Lung (tissue), 11 donors: ENCODE measurements at regions not wholly inside any gene's neighbourhood (a gene's known extent, or its start where the extent isn't known, plus 50 kb on each side); places are given as distances from the start of the nearest gene placed in this dataset.

Source experiments
- ATAC-seq: fragments of 200-7000 bp; cut with Tn5 transposase; one replicate; pipeline ENCODE4 v1.9.1; 2020; ENCODE audit warnings: moderate number of reproducible peaks; ENCODE audit not compliant: insufficient read depth, low FRiP score
- DNase-seq, 3 donors: peaks; one replicate each; pipeline ENCODE4 v3.0.0-alpha.2; 2013 to 2017
- H3K27ac ChIP-seq, 2 donors: one replicate each; pipeline ENCODE4 v1.5.1; 2013; ENCODE audit warnings: mild to moderate bottlenecking in 2 of 2, moderate library complexity in 2 of 2, control low read depth in 1 of 2, inconsistent platforms in 1 of 2, low read depth in 1 of 2, low read length in 1 of 2
- H3K27me3 ChIP-seq, 3 donors: one replicate each; pipeline ENCODE4 v1.5.1; 2013; ENCODE audit warnings: low read length in 2 of 3; ENCODE audit not compliant: control insufficient read depth in 3 of 3, insufficient read depth in 3 of 3
- H3K36me3 ChIP-seq, 4 donors: one replicate each; pipeline ENCODE4 v1.5.1; 2013; ENCODE audit warnings: low read length in 4 of 4, mild to moderate bottlenecking in 1 of 4, moderate library complexity in 1 of 4; ENCODE audit not compliant: control insufficient read depth in 4 of 4, insufficient read depth in 4 of 4
- H3K4me1 ChIP-seq, 5 donors: one replicate each; pipeline ENCODE4 v1.5.1; 2013; ENCODE audit warnings: low read length in 5 of 5, mild to moderate bottlenecking in 2 of 5, moderate library complexity in 1 of 5; ENCODE audit not compliant: control insufficient read depth in 5 of 5, insufficient read depth in 5 of 5
- H3K4me3 ChIP-seq: one replicate; pipeline ENCODE4 v1.5.1; 2013; ENCODE audit warnings: mild to moderate bottlenecking, control low read depth, moderate library complexity
- H3K9ac ChIP-seq, 2 donors: one replicate each; pipeline ENCODE4 v1.5.1; 2013; ENCODE audit warnings: low read length in 2 of 2, control low read depth in 1 of 2; ENCODE audit not compliant: insufficient read depth in 1 of 2
- H3K9me3 ChIP-seq, 4 donors: one replicate each; pipeline ENCODE4 v1.5.1; 2013; ENCODE audit warnings: low read length in 3 of 4, mild to moderate bottlenecking in 1 of 4, moderate library complexity in 1 of 4; ENCODE audit not compliant: control insufficient read depth in 4 of 4, insufficient read depth in 3 of 4
- WGBS, 2 donors: extraction: QIAGEN DNeasy Blood & Tissue Kit; methylation state at CpG; one replicate each; pipeline ENCODE4 v1.1.7; 2013; 5-methylcytosine and 5-hydroxymethylcytosine counted together
- TF ChIP-seq, protein P1 (sequence below): IDR thresholded peaks from 2 replicates; pipeline ENCODE4 v1.5.1; 2012; ENCODE audit warnings: mild to moderate bottlenecking; ENCODE audit errors: control extremely low read depth, extremely low read depth
- donor health status: control.
- donor health status: control.
- donor health status: Bipolar disorder and iron deficiency.
- donor health status: healthy.
- donor health status: DM: yes; HTN: yes; CAD: no.

DNA sequence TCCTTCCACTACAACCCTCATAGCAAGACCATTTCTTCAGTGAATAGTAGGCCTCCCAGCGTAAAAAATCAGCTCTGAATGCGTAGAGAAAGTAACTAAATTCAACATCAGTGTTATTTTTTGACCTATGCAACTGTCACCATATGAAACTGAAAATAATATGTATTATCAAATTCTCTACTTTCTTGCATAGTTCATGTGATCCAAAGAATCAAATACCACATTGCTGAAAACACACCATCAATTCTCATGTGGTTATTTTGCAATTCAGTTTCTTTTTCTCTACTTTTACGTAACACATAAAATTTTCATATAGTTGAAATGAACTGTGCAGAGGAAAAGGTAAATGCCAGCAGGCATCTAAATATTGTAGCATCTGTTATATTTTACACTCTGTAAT lies 208.5 kb upstream of the SPOPL start:
- Histone ChIP-seq H3K36me3 (no peaks in the 10 kb centered on the region), H3K27me3 (no peaks in the 10 kb centered on the region), H3K27ac (no peak overlapping the region), H3K4me1 (no peaks in the 10 kb centered on the region), H3K9ac (no peak overlapping the region), H3K9me3 (no peaks in the 10 kb centered on the region), H3K4me3 (no peak overlapping the region)
- no peak for ATAC-seq
- TF ChIP-seq, protein P1, sequence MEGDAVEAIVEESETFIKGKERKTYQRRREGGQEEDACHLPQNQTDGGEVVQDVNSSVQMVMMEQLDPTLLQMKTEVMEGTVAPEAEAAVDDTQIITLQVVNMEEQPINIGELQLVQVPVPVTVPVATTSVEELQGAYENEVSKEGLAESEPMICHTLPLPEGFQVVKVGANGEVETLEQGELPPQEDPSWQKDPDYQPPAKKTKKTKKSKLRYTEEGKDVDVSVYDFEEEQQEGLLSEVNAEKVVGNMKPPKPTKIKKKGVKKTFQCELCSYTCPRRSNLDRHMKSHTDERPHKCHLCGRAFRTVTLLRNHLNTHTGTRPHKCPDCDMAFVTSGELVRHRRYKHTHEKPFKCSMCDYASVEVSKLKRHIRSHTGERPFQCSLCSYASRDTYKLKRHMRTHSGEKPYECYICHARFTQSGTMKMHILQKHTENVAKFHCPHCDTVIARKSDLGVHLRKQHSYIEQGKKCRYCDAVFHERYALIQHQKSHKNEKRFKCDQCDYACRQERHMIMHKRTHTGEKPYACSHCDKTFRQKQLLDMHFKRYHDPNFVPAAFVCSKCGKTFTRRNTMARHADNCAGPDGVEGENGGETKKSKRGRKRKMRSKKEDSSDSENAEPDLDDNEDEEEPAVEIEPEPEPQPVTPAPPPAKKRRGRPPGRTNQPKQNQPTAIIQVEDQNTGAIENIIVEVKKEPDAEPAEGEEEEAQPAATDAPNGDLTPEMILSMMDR: no peak
- 93% methylated on average over 3 of the region's 3 CpGs for WGBS, 2 donors
- no peak for DNase-seq

DNA sequence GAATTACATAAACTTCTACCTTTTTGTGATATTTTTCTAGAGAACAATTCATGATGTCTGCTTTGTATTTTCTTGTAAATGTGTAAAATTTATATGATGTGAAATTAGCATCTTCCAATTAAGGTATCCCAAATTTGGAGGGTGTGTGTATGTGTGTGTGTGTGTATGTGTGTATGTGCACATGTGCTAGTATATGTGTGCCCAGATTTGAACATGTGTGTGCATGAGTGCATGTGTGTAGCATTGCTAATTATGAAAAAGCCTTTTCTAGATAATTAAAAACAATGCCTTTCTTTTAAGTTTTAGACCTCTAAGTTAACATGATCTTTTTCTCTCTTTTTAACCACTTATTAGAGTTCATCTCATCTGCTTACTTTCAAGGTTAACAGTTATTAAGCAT lies 208.0 kb upstream of the SPOPL start:
- Histone ChIP-seq H3K4me1 (no peaks in the 10 kb centered on the region), H3K27me3 (no peaks in the 10 kb centered on the region), H3K9ac (no peak overlapping the region), H3K9me3 (no peaks in the 10 kb centered on the region), H3K36me3 (no peaks in the 10 kb centered on the region), H3K4me3 (no peak overlapping the region), H3K27ac (no peak overlapping the region)
- DNase-seq: no peak
- TF ChIP-seq, protein P1: no peak
- ATAC-seq: no peak

DNA sequence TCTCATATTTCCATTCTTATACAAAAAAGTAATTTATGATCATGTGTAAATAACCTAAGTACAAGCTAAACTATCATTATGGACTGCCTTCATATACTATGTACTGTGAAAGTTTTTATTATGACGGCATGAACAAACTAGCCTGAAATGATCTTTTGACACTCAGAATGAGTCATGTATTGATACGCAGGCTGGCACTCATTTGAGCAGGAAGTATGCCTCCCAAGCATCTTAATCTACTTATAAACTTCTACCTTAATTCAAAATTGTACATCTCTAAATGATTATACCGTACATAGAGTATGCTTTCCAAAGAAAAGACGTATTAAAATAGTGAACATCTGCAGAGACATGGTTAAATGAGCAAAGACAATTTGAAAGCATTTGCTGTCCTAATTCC lies 207.1 kb upstream of the SPOPL start:
- TF ChIP-seq, protein P1: no peak
- DNase-seq: no peak
- WGBS, 2 donors: 75 to 89% methylated on average over 4 of the region's 4 CpGs
- H3K4me1 ChIP-seq: no peaks in the 10 kb centered on the region
- no peak for ATAC-seq
- H3K4me3 ChIP-seq: no peak overlapping the region
- H3K27me3 ChIP-seq: no peaks in the 10 kb centered on the region
- no peaks in the 10 kb centered on the region for H3K36me3 ChIP-seq
- H3K27ac ChIP-seq: no peak overlapping the region
- no peak overlapping the region for H3K9ac ChIP-seq
- H3K9me3 ChIP-seq: no peaks in the 10 kb centered on the region

DNA sequence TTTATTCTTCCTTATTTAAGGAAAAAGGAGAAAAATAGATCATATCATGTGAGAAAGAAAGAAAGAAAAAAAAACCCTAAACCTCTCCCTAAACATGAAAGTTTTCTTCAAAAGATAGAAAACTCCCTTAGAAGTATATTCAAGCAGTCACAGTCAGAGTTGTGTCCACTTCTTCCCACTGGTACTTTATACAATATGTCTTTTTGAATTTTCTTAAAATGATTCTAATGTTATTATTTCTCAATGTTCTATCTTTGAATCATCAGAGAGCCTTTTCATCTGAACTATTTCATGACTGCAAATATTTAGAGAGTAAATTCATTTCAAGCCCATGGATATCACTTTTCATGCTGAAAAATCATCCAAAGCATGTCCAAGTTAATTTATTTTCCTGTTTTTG lies 205.2 kb upstream of the SPOPL start:
- H3K27me3 ChIP-seq: no peaks in the 10 kb centered on the region
- no peaks in the 10 kb centered on the region for H3K4me1 ChIP-seq
- no peak overlapping the region for H3K27ac ChIP-seq
- TF ChIP-seq, protein P1: no peak
- ATAC-seq (no peak), DNase-seq (no peak)
- H3K4me3 ChIP-seq: no peak overlapping the region
- no peak overlapping the region for H3K9ac ChIP-seq
- no peaks in the 10 kb centered on the region for H3K36me3 ChIP-seq
- H3K9me3 ChIP-seq: no peaks in the 10 kb centered on the region
